GM19463 (cell line): ENCODE measurements at regions not wholly inside any gene's neighbourhood (a gene's known extent, or its start where the extent isn't known, plus 50 kb on each side); places are given as distances from the start of the nearest gene placed in this dataset.

Experiments
- ATAC-seq: cut with Tn5 transposase; IDR thresholded peaks from one replicate; pipeline ENCODE4 v1.9.1; 2021; ENCODE audit warnings: mild to moderate bottlenecking, moderate library complexity; ENCODE audit not compliant: unreplicated experiment

- ATAC-seq = no peak
Observed at GRCh38 chr7:131903315-131903714, 346.9 kb upstream of the PODXL start.

- no peak for ATAC-seq
Observed at GRCh38 chr7:131900785-131901287, 344.4 kb upstream of the PODXL start.

GRCh38 chr7:131899271-131900030 is 343.0 kb upstream of the PODXL start:
- ATAC-seq = no peak

GRCh38 chr7:131898418-131898817 is 342.0 kb upstream of the PODXL start:
- ATAC-seq = no peak

GRCh38 chr7:131897790-131898165 is 341.4 kb upstream of the PODXL start:
- ATAC-seq = no peak

- no peak for ATAC-seq
Observed at GRCh38 chr7:131897016-131897789, 340.8 kb upstream of the PODXL start.

- no peak for ATAC-seq
Observed at GRCh38 chr7:131896165-131896863, 339.9 kb upstream of the PODXL start.

- no peak for ATAC-seq
Observed at GRCh38 chr7:131895541-131896164, 339.2 kb upstream of the PODXL start.

GRCh38 chr7:131893631-131894340 is 337.4 kb upstream of the PODXL start:
- ATAC-seq = no peak

GRCh38 chr7:131890176-131890575 is 333.7 kb upstream of the PODXL start:
- ATAC-seq = no peak

- no peak for ATAC-seq
Observed at GRCh38 chr7:131889572-131890150, 333.2 kb upstream of the PODXL start.

- ATAC-seq = no peak
Observed at GRCh38 chr7:131883769-131884168, 327.3 kb upstream of the PODXL start.

GRCh38 chr7:131883196-131883595 is 326.8 kb upstream of the PODXL start:
- no peak for ATAC-seq

- no peak for ATAC-seq
Observed at GRCh38 chr7:131882321-131882720, 325.9 kb upstream of the PODXL start.

- no peak for ATAC-seq
Observed at GRCh38 chr7:131880078-131880477, 323.6 kb upstream of the PODXL start.

GRCh38 chr7:131879424-131879823 is 323.0 kb upstream of the PODXL start:
- no peak for ATAC-seq

GRCh38 chr7:131878777-131879176 is 322.3 kb upstream of the PODXL start:
- ATAC-seq = no peak

GRCh38 chr7:131873581-131873980 is 317.2 kb upstream of the PODXL start:
- ATAC-seq = no peak

- no peak for ATAC-seq
Observed at GRCh38 chr7:131869986-131870385, 313.6 kb upstream of the PODXL start.
